HL-60 (cell line): ENCODE measurements at regions not wholly inside any gene's neighbourhood (a gene's known extent, or its start where the extent isn't known, plus 50 kb on each side); places are given as distances from the start of the nearest gene placed in this dataset.

Experiments
- DNase-seq, 2 experiments: peaks; one replicate each; pipeline ENCODE4 v3.0.0-alpha.2; 2010 to 2020; ENCODE audit warnings: low read depth in 1 of 2, low spot score in 1 of 2
- H3K27ac ChIP-seq: fragments of 250-450 bp; sonication (Bioruptor Pico); replicated peaks from 2 replicates; pipeline ENCODE4 v1.5.1; 2020; ENCODE audit warnings: mild to moderate bottlenecking, moderate library complexity
- H3K27me3 ChIP-seq: fragments of 250-450 bp; sonication (Bioruptor Pico); 2 replicates; pipeline ENCODE4 v1.5.1; 2021; ENCODE audit warnings: mild to moderate bottlenecking, moderate library complexity; ENCODE audit not compliant: insufficient read depth, poor library complexity, severe bottlenecking
- H3K4me3 ChIP-seq: replicated peaks from 2 replicates; pipeline ENCODE4 v1.5.1; 2011; ENCODE audit warnings: mild to moderate bottlenecking, control low read depth, low read length; ENCODE audit not compliant: insufficient read depth
- CTCF ChIP-seq: IDR thresholded peaks from one replicate; pipeline ENCODE4 v1.5.1; 2011; ENCODE audit warnings: low read length, control low read depth, inconsistent platforms; ENCODE audit not compliant: insufficient read depth
- GABPA ChIP-seq: IDR thresholded peaks from 2 replicates; pipeline ENCODE4 v1.6.1; 2012; ENCODE audit warnings: low read depth
- POLR2AphosphoS5 ChIP-seq: IDR thresholded peaks from 2 replicates; pipeline ENCODE4 v1.6.1; 2012; ENCODE audit warnings: low read depth
- REST ChIP-seq: IDR thresholded peaks from 2 replicates; pipeline ENCODE4 v1.6.1; 2012; ENCODE audit warnings: low read depth; ENCODE audit not compliant: insufficient replicate concordance
- SPI1 ChIP-seq: IDR thresholded peaks from 2 replicates; pipeline ENCODE4 v1.6.1; 2012; ENCODE audit warnings: low read depth, mild to moderate bottlenecking, borderline replicate concordance

- Histone ChIP-seq H3K27me3 (no peaks in the 10 kb centered on the region), H3K27ac (no peak overlapping the region), H3K4me3 (no peak overlapping the region)
- no peak for DNase-seq
- TF ChIP-seq GABPA = no peak
- no peak for TF ChIP-seq REST
- TF ChIP-seq SPI1 = no peak
- TF ChIP-seq POLR2AphosphoS5 = no peak
- no peak for TF ChIP-seq CTCF
Observed at GRCh38 chr4:124000233-124000632, 603.6 kb downstream of the SPRY1 start.

GRCh38 chr4:124015766-124016165 lies 619.2 kb downstream of the SPRY1 start:
- H3K27ac ChIP-seq = no peak overlapping the region

More at GRCh38 chr4:124015766-124016165, 619.2 kb downstream of the SPRY1 start:
- Histone ChIP-seq H3K27me3 (no peaks in the 10 kb centered on the region), H3K4me3 (no peak overlapping the region)
- TF ChIP-seq CTCF (no peak), GABPA (no peak), SPI1 (no peak), REST (no peak), POLR2AphosphoS5 (no peak)
- no peak for DNase-seq
